HepG2 (cell line): ENCODE measurements at regions not wholly inside any gene's neighbourhood (a gene's known extent, or its start where the extent isn't known, plus 50 kb on each side); places are given as distances from the start of the nearest gene placed in this dataset.

Experiments
- CBX2 ChIP-seq, 2 experiments: fragments of 200-600 bp in 1 of 2; sonication (generic); formaldehyde crosslinking in 1 of 2; IDR thresholded peaks; 2 replicates each; pipeline versions ENCODE4 v1.7.0 to v1.8.1; 2018 to 2022; ENCODE audit warnings: low read depth in 2 of 2, low read length in 1 of 2, mild to moderate bottlenecking in 1 of 2, missing genetic modification reagents in 1 of 2
- CEBPG ChIP-seq: IDR thresholded peaks from 2 replicates; pipeline ENCODE4 v1.6.1; 2016
- ELF1 ChIP-seq: sonication (generic); formaldehyde crosslinking; IDR thresholded peaks from 2 replicates; pipeline ENCODE4 v1.4.0; 2020; ENCODE audit warnings: missing genetic modification reagents
- FOXO1 ChIP-seq: sonication (generic); formaldehyde crosslinking; IDR thresholded peaks from 2 replicates; pipeline ENCODE4 v1.4.0; 2020; ENCODE audit warnings: missing genetic modification reagents
- HMG20A ChIP-seq: IDR thresholded peaks from 2 replicates; pipeline ENCODE4 v1.6.1; 2016; ENCODE audit warnings: borderline replicate concordance
- HNF4G ChIP-seq, 2 experiments: sonication (generic) in 1 of 2; formaldehyde crosslinking in 1 of 2; IDR thresholded peaks; 2 replicates each; pipeline versions ENCODE4 v1.4.0 to v1.6.1; 2011 to 2020; ENCODE audit warnings: borderline replicate concordance in 2 of 2, low read depth in 2 of 2, mild to moderate bottlenecking in 2 of 2, low read length in 1 of 2, missing genetic modification reagents in 1 of 2, moderate library complexity in 1 of 2
- IRX3 ChIP-seq: sonication (generic); formaldehyde crosslinking; IDR thresholded peaks from 2 replicates; pipeline ENCODE4 v1.8.1; 2023; ENCODE audit warnings: mild to moderate bottlenecking, low read depth, missing genetic modification reagents, borderline replicate concordance
- KAT8 ChIP-seq: IDR thresholded peaks from 2 replicates; pipeline ENCODE4 v1.6.1; 2016; ENCODE audit warnings: missing genetic modification reagents, missing compliant biosample characterization
- MAX ChIP-seq: IDR thresholded peaks from 2 replicates; pipeline ENCODE4 v1.6.1; 2012; ENCODE audit warnings: inconsistent platforms
- MEF2D ChIP-seq: sonication (generic); formaldehyde crosslinking; IDR thresholded peaks from 2 replicates; pipeline ENCODE4 v1.5.1; 2020; ENCODE audit warnings: mild to moderate bottlenecking, missing genetic modification reagents
- MIXL1 ChIP-seq: IDR thresholded peaks from 2 replicates; pipeline ENCODE4 v1.6.1; 2016
- NAIF1 ChIP-seq: sonication (generic); formaldehyde crosslinking; IDR thresholded peaks from 2 replicates; pipeline ENCODE4 v1.5.0; 2020; ENCODE audit warnings: mild to moderate bottlenecking, missing genetic modification reagents, borderline replicate concordance
- NFIC ChIP-seq: IDR thresholded peaks from 2 replicates; pipeline ENCODE4 v1.6.1; 2012; ENCODE audit warnings: mild to moderate bottlenecking, low read length, inconsistent platforms
- NRL ChIP-seq: sonication (generic); formaldehyde crosslinking; IDR thresholded peaks from 2 replicates; pipeline ENCODE4 v1.5.0; 2020; ENCODE audit warnings: missing genetic modification reagents, mild to moderate bottlenecking, moderate library complexity, borderline replicate concordance
- RCOR2 ChIP-seq: IDR thresholded peaks from 2 replicates; pipeline ENCODE4 v1.6.1; 2016; ENCODE audit warnings: missing biosample characterization, missing genetic modification reagents
- RNF2 ChIP-seq: fragments of 450-650 bp; conservative IDR thresholded peaks from 2 replicates; pipeline ENCODE4 v1.6.1; 2016; ENCODE audit warnings: low read depth
- RXRB ChIP-seq: IDR thresholded peaks from 2 replicates; pipeline ENCODE4 v1.6.1; 2016; ENCODE audit warnings: borderline replicate concordance, missing genetic modification reagents, missing compliant biosample characterization
- SALL2 ChIP-seq: sonication (generic); formaldehyde crosslinking; IDR thresholded peaks from 2 replicates; pipeline ENCODE4 v1.8.1; 2023; ENCODE audit warnings: mild to moderate bottlenecking, missing genetic modification reagents, inconsistent platforms
- SMYD3 ChIP-seq: sonication (generic); formaldehyde crosslinking; IDR thresholded peaks from 2 replicates; pipeline ENCODE4 v1.8.1; 2023; ENCODE audit warnings: mild to moderate bottlenecking, missing genetic modification reagents
- SOX13 ChIP-seq, 3 experiments: fragments of 450-650 bp in 1 of 3; sonication (generic) in 1 of 3; formaldehyde crosslinking in 1 of 3; IDR thresholded peaks in 2 of 3; conservative IDR thresholded peaks in 1 of 3; 2 replicates each; pipeline versions ENCODE4 v1.5.0 to v1.6.1; 2016 to 2020; ENCODE audit warnings: antibody characterized with exemption in 1 of 3, mild to moderate bottlenecking in 1 of 3, missing compliant biosample characterization in 1 of 3, missing genetic modification reagents in 1 of 3, moderate library complexity in 1 of 3
- TSC22D2 ChIP-seq: sonication (generic); formaldehyde crosslinking; IDR thresholded peaks from 2 replicates; pipeline ENCODE4 v1.5.1; 2020; ENCODE audit warnings: missing genetic modification reagents, mild to moderate bottlenecking, borderline replicate concordance
- ZNF431 ChIP-seq: sonication (generic); formaldehyde crosslinking; IDR thresholded peaks from 2 replicates; pipeline ENCODE4 v1.9.0; 2022; ENCODE audit warnings: missing genetic modification reagents, low read depth, mild to moderate bottlenecking, borderline replicate concordance
- ZNF614 ChIP-seq: IDR thresholded peaks from 2 replicates; pipeline ENCODE4 v1.6.1; 2018; ENCODE audit warnings: missing biosample characterization, missing genetic modification reagents, inconsistent platforms, borderline replicate concordance
- ZNF652 ChIP-seq: IDR thresholded peaks from 2 replicates; pipeline ENCODE4 v1.6.1; 2016; ENCODE audit warnings: low read depth, borderline replicate concordance
- ZNF75D ChIP-seq: sonication (generic); formaldehyde crosslinking; IDR thresholded peaks from 2 replicates; pipeline ENCODE4 v1.8.1; 2023; ENCODE audit warnings: missing genetic modification reagents, mild to moderate bottlenecking, borderline replicate concordance
- ZNF768 ChIP-seq: sonication (generic); formaldehyde crosslinking; IDR thresholded peaks from 2 replicates; pipeline ENCODE4 v1.4.0; 2020; ENCODE audit warnings: missing genetic modification reagents
- ZSCAN29 ChIP-seq: sonication (generic); formaldehyde crosslinking; conservative IDR thresholded peaks from 2 replicates; pipeline ENCODE4 v1.4.0; 2020; ENCODE audit warnings: mild to moderate bottlenecking, missing genetic modification reagents
- ZSCAN30 ChIP-seq: sonication (generic); formaldehyde crosslinking; IDR thresholded peaks from 2 replicates; pipeline ENCODE4 v1.5.0; 2020; ENCODE audit warnings: mild to moderate bottlenecking, missing genetic modification reagents
- TF ChIP-seq, protein P1 (sequence below): sonication (generic); formaldehyde crosslinking; IDR thresholded peaks from 2 replicates; pipeline ENCODE4 v1.4.0; 2020; ENCODE audit warnings: missing genetic modification reagents, borderline replicate concordance

- 0 out of 2 replicates have a peak, but pooled peaks have one; percentile 16 for TF ChIP-seq RNF2
- TF ChIP-seq ZNF768 (CRISPR knock-in tag): no peak
- TF ChIP-seq SMYD3 (CRISPR knock-in tag): 0 out of 2 replicates have a peak, but pooled peaks have one; percentile 34
- TF ChIP-seq HMG20A (CRISPR knock-in tag): peak; percentile 76; the same call in 1 of the 2 replicates
- TF ChIP-seq SALL2: no peak
- peak; percentile 91 for TF ChIP-seq HNF4G (IDR thresholded peaks at IDR 0.05; ENCODE audit: borderline replicate concordance, low read depth, low read length)
- peak; percentile 91; the same call in 1 of the 2 replicates for TF ChIP-seq HNF4G (CRISPR knock-in tag; IDR thresholded peaks at IDR 0.05; ENCODE audit: borderline replicate concordance, low read depth)
- TF ChIP-seq IRX3 (CRISPR knock-in tag): no peak
- TF ChIP-seq ZSCAN30 (CRISPR knock-in tag): no peak
- TF ChIP-seq NRL: 0 out of 2 replicates have a peak, but pooled peaks have one; percentile 43
- no peak for TF ChIP-seq NFIC
- peak; percentile 60; the same call in 1 of the 2 replicates for TF ChIP-seq MEF2D
- TF ChIP-seq SOX13 (IDR thresholded peaks at IDR 0.05): no peak
- TF ChIP-seq SOX13 (CRISPR knock-in tag; conservative IDR thresholded peaks at IDR 0.05 in 1 of 2, IDR thresholded peaks at IDR 0.05 in 1 of 2): peak in 1 of 2 experiments; percentile 66; a peak in 2 of 4 replicates
- peak; percentile 47; the same call in 1 of the 2 replicates for TF ChIP-seq KAT8 (CRISPR knock-in tag)
- TF ChIP-seq ZSCAN29 (CRISPR knock-in tag): peak; percentile 97
- TF ChIP-seq ZNF614 (CRISPR knock-in tag): 0 out of 2 replicates have a peak, but pooled peaks have one; percentile 28
- peak; percentile 44; the same call in 1 of the 2 replicates for TF ChIP-seq NAIF1 (CRISPR knock-in tag)
- peak; percentile 72 for TF ChIP-seq MIXL1 (CRISPR knock-in tag)
- 0 out of 2 replicates have a peak, but pooled peaks have one; percentile 14 for TF ChIP-seq ELF1
- TF ChIP-seq RXRB (CRISPR knock-in tag): peak; percentile 87
- TF ChIP-seq ZNF431 (CRISPR knock-in tag): no peak
- TF ChIP-seq, protein P1, sequence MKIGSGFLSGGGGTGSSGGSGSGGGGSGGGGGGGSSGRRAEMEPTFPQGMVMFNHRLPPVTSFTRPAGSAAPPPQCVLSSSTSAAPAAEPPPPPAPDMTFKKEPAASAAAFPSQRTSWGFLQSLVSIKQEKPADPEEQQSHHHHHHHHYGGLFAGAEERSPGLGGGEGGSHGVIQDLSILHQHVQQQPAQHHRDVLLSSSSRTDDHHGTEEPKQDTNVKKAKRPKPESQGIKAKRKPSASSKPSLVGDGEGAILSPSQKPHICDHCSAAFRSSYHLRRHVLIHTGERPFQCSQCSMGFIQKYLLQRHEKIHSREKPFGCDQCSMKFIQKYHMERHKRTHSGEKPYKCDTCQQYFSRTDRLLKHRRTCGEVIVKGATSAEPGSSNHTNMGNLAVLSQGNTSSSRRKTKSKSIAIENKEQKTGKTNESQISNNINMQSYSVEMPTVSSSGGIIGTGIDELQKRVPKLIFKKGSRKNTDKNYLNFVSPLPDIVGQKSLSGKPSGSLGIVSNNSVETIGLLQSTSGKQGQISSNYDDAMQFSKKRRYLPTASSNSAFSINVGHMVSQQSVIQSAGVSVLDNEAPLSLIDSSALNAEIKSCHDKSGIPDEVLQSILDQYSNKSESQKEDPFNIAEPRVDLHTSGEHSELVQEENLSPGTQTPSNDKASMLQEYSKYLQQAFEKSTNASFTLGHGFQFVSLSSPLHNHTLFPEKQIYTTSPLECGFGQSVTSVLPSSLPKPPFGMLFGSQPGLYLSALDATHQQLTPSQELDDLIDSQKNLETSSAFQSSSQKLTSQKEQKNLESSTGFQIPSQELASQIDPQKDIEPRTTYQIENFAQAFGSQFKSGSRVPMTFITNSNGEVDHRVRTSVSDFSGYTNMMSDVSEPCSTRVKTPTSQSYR (CRISPR knock-in tag): 0 out of 2 replicates have a peak, but pooled peaks have one; percentile 10
- TF ChIP-seq MAX: peak; percentile 82
- peak; percentile 72; the same call in 1 of the 2 replicates for TF ChIP-seq RCOR2
- peak; percentile 75; the same call in 1 of the 2 replicates for TF ChIP-seq FOXO1 (CRISPR knock-in tag)
- 0 out of 2 replicates have a peak, but pooled peaks have one; percentile 40 for TF ChIP-seq TSC22D2
- peak; percentile 89 for TF ChIP-seq CEBPG
- TF ChIP-seq ZNF652 (CRISPR knock-in tag): 0 out of 2 replicates have a peak, but pooled peaks have one; percentile 41
- no peak for TF ChIP-seq ZNF75D (CRISPR knock-in tag)
- no peak for TF ChIP-seq CBX2 (IDR thresholded peaks at IDR 0.05; ENCODE audit: low read depth, low read length)
- peak; percentile 87; the same call in 1 of the 2 replicates for TF ChIP-seq CBX2 (CRISPR knock-in tag; IDR thresholded peaks at IDR 0.05; ENCODE audit: low read depth)
Measured at GRCh38 chr10:78539247-78539766, 505.6 kb downstream of the RPS24 start (continued).
